Mesenteric fat pad (tissue), 1 donor: ENCODE measurements at regions not wholly inside any gene's neighbourhood (a gene's known extent, or its start where the extent isn't known, plus 50 kb on each side); places are given as distances from the start of the nearest gene placed in this dataset.

Experiments
- DNase-seq: peaks from one replicate; pipeline ENCODE4 v3.0.0-alpha.2; 2020; ENCODE audit warnings: low spot score
- donor health status: DM: yes; HTN: yes; CAD: no.

DNA sequence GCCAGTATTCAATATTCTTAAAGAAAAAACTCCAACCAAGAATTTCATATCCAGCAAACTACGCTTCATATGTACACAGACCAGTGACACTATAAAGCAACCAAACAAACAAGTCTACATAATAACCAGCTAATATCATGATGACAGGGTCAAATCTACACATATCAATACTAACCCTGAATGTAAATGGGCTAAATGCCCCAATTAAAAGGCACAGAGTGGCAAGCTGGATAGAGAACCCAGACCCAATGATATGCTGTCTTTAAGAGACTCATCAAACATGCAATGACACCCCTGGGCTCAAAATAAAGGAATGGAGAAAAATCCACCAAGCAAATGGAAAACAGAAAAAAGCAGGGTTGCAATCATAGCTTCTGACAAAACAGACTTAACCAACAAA lies 218.1 kb upstream of the NFE2L3 start:
- DNase-seq = no peak

- DNase-seq = no peak
Observed at GRCh38 chr7:25940086-25940906, 211.7 kb upstream of the NFE2L3 start.

GRCh38 chr7:25944777-25945515 lies 207.1 kb upstream of the NFE2L3 start:
- no peak for DNase-seq

DNA sequence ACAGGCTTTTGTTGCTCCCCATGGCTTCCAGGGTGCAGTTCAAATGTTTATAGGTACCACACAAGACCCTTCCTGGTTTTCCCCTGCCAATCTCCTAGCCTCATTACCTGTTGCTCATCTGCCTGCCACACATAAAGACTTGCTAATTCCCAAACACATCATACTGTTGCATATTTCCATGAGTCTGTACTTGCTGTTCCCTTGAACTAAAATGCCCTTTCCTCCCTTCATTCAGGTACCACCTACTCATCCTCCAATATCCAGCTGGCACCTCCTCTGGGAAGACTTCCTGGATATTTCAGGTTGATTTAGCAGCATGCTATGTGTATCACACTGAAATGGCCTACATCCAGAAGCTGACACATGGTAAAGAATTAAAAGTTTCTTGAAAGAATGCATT lies 206.4 kb upstream of the NFE2L3 start:
- DNase-seq = no peak

- DNase-seq = no peak
Observed at GRCh38 chr7:25946181-25946580, 205.8 kb upstream of the NFE2L3 start.

- DNase-seq = no peak
Observed at GRCh38 chr7:25947669-25948516, 204.1 kb upstream of the NFE2L3 start.

DNA sequence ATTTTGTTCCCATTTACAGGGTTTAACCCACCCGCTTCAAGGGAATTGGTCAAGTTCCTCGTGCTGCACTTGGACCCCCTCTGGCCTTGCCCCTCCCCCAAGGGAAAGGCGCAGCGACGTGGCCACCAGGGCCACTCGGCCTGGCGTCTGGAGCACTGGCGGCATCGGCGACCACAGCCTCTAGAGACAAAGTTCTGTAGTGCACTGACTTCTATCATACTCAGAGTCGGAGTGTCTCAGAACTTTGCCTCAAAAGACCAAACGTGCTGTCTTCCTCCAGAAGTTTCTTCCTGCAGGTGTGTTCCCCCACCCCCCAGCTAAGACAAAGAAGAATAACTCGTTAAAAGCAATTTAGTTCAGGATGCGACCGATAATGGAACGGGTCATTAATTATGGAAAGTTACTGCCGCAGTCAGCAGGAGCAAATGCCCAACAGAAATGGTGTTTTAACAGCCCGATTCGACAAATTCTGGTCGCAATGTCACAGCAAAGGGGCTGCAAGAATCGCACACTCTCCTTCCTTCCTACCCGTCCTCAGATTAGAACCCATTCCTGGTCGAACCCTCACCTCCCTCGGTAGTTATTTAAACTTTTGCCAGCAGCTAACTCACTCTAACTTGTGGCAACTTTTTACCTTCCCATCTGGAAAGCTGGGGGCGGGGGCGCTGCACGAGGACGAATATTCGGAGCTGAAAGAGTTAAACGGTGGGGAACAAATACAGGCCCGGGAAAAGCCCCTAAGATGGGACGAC lies 202.1 kb upstream of the NFE2L3 start:
- DNase-seq = no peak

DNA sequence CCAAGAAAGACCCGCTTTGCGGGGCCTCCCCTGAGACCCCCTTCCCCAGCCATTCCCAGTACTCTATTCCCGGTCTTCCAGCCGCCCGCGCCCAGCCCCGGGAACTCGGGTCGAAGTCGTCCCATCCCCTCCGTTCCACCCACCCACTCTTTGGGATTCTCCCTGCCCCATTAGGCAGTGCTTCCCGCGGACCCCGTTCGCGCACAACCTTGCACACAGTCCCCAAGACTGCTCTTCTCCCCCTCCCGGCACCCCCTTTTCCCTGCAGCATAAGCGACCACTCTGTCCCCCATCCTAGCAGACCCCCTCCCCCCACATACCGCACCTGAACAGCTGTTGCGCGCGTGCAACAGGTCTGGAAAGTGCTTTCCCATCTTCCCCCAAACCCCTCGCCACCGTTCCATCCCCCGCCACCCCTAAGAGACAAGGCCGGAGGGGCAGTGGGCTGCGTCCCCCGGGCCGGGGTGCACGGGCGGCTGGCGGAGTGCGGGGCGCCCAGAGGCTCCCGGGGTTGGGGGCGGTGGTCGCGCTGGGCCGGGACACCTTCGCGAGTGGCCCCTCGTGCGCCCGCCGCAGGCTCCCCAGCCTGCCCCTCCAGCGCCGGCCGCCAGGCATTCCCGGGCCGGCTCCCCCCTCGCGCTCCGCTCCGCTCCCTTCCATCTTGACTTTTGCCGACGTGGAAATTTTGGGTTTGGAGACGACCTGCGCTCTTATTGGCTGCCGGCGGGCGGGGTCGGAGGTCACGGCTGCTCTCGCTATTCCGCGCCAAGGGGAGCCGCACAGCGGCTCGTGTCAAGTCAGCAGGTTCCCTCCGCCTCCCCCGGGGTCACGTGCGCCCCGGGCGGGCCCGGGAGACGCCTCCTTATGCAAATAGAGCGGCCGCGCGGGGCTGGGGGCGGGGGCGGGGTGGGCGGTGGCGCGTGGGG lies 201.2 kb upstream of the NFE2L3 start:
- DNase-seq = peak; percentile 96

DNA sequence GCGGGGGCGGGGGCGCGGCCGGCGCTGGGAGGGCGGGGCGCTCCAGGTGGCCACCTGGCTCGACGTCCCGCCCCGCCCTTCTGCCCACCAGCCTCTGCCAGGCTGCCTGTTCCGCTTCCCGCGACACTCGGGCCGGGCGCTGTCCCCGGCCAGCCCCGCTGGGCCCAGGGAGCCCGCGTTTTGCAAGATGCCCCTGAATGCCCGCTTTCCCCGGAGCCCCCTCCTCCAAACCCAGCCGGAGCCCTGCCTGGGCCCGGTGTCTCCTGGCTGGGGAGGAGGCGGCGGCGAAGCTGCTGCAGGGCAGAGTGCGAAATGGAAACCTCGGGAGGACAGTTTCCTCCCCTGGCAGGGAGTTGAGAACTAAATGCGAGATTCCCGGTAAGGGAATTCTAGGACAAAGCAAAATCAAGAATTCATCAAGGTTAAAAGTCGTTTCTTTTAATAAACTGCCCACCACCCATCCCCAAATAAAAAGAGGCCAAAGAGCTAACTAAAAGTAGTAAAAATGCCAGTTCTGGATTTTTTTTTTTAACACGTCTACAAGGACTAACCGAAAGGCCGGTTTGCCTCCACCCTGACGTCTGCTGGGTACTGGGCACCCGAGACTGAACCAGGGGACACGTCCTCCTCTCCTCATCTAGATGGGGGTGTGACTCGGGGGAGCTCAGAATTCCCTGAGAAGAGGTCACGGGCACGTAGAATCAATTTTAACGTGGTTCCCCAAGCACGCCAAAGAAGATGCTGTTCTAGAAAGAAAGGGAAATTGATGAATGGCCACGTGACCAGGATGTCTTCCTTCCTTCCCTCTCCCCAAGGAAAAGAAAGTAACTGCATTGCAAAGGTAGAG lies 200.4 kb upstream of the NFE2L3 start:
- peak; percentile 90 for DNase-seq

- no peak for DNase-seq
Observed at GRCh38 chr7:25952261-25953057, 199.5 kb upstream of the NFE2L3 start.

DNA sequence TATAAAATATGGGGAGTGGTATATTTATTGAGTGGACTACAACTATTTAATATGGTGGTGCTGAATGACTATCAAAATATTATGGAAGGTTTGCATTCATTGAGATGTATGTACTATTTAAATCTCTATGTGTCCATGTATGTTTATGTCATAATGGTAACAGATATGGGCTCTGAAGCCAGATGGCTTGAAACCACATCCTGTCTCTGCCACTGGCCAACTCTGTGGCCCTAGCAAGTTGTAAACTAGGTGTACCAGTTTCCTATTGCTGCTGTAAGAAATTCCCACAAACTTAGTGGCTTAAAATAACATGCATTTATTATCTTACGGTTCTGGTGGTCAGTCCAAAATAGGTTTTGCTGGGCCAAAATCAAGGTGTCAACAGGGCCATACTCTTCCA lies 198.1 kb upstream of the NFE2L3 start:
- DNase-seq = no peak

DNA sequence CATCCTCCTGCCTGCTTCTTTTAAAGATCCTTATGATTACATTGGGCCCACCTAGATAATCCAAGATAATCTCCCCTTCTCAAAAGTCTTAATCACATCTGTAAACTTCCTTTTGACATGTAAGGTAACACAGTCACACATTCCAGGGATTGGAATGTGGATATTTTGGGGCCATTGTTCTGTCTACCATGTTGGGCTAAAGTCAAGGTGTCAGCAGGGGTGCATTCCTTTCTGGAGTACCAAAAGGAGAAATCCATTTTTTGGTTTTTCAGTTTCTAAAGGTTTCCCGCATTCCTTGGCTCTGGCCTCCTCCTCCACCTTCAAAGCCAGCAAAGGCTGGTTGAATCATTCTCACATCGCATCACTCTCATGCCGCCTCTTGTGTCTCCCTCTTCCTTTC lies 197.6 kb upstream of the NFE2L3 start:
- DNase-seq = no peak

GRCh38 chr7:25959168-25959734 lies 192.7 kb upstream of the NFE2L3 start:
- DNase-seq = no peak

DNA sequence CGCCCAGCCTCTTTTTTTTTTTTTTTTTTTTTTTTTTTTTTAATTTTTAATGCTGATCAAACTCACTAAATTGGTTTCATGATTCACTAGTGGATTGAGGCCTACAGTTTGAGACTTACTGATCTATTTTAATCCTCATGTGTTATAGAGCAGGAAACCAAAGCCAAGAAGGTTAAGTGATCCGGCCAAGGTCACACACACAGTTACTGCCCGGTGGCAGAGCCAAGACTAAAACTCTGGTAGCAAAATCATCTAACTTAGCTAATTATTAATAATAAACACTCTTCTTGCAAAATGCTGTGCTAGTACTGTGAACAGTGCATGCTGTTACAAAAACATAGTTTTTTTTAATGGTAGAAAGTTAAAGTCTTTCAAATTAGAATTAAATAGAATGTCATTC lies 188.3 kb upstream of the NFE2L3 start:
- no peak for DNase-seq

DNA sequence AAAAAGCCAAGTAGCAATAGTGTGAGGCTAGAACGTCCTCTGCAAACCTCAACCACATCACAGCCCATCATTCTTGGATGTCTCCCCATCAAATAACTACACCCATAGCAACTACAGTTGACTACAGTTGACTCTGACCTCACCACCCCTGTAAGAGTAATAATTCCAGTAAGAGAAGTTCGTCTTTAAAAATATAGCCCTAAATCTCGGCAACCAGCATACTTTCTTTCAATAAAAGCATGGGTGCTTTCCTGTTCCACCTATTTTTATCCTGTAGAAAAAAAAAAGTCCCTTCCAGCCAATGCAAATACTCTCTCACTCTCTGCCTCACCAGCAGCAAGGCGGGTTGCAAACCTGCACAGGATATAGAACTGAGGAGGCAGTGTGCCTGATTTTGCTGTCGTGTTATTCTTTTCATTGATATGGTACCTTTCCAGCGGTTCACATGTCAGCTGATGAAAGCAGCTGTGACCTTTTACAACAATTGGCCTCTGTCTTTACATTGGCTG lies 187.5 kb upstream of the NFE2L3 start:
- DNase-seq = no peak

- no peak for DNase-seq
Observed at GRCh38 chr7:25965405-25966123, 186.4 kb upstream of the NFE2L3 start.

DNA sequence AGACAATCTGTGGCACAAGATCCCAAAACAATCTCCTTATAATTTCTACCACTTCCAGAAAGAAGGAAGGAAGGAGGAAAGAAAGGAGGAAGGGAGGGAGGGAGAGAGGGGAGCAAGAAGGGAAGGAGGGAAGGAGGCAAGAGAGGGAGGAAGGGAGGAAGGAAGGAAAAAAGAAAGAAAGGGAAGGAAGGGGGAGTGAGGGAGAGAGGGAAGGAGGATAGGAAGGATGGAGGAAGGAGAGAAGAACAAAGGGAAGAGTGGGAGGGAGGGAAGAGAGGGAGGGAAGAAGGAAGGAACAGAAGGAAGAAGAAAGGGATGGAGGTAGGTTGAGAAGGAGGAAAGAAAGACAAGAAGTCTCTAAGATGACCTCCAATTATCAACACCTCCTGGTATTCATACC lies 185.5 kb upstream of the NFE2L3 start:
- DNase-seq = no peak
